ENCODE measurements at regions not wholly inside any gene's neighbourhood (a gene's known extent, or its start where the extent isn't known, plus 50 kb on each side); places are given as distances from the start of the nearest gene placed in this dataset.
A peak's percentile ranks its signal among the peaks of the same experiment; 100 is the strongest.

DNA sequence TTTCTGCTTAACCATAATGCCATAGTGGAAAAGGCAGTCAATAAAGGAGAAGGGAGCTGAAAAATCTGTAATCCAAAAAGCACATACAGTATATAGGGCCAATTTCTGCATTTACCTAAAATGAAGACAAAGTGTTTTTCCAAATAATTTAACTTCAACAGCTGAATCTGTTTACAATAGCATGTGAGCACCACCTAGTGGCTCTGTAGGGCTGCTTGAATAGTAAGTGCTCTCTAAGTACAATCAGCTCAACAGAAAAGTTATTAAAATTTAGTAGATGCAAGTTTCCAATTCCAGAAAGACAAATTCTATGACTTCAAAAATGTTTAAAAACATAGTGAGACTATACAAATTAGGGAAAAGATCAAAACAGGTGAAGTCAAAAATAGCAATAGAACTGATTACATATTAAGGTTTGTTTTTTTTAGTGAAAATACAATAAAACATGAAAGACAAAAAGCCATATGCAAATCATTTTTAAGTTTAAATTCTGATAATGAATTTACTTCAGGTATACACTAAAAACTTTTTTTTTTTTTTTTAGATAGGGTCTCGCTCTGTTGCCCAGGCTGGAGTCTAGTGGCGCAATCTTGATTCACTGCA lies 220.0 kb downstream of the SETD4 start (continued):
- TF ChIP-seq, protein P1, sequence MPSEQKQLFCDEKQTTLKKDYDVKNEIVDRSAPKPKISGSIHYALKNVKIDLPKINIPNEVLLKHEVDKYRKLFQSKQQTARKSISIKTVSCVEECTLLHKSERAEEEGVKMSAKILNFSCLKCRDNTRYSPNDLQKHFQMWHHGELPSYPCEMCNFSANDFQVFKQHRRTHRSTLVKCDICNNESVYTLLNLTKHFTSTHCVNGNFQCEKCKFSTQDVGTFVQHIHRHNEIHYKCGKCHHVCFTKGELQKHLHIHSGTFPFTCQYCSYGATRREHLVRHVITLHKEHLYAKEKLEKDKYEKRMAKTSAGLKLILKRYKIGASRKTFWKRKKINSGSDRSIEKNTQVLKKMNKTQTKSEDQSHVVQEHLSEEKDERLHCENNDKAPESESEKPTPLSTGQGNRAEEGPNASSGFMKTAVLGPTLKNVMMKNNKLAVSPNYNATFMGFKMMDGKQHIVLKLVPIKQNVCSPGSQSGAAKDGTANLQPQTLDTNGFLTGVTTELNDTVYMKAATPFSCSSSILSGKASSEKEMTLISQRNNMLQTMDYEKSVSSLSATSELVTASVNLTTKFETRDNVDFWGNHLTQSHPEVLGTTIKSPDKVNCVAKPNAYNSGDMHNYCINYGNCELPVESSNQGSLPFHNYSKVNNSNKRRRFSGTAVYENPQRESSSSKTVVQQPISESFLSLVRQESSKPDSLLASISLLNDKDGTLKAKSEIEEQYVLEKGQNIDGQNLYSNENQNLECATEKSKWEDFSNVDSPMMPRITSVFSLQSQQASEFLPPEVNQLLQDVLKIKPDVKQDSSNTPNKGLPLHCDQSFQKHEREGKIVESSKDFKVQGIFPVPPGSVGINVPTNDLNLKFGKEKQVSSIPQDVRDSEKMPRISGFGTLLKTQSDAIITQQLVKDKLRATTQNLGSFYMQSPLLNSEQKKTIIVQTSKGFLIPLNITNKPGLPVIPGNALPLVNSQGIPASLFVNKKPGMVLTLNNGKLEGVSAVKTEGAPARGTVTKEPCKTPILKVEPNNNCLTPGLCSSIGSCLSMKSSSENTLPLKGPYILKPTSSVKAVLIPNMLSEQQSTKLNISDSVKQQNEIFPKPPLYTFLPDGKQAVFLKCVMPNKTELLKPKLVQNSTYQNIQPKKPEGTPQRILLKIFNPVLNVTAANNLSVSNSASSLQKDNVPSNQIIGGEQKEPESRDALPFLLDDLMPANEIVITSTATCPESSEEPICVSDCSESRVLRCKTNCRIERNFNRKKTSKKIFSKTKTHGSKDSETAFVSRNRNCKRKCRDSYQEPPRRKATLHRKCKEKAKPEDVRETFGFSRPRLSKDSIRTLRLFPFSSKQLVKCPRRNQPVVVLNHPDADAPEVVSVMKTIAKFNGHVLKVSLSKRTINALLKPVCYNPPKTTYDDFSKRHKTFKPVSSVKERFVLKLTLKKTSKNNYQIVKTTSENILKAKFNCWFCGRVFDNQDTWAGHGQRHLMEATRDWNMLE (tag by site-specific recombination; conservative IDR thresholded peaks at IDR 0.05; ENCODE audit: low read depth): 0 out of 2 replicates have a peak, but pooled peaks have one; percentile 22
- TF ChIP-seq ZNF416 (tag by site-specific recombination; IDR thresholded peaks at IDR 0.05): no peak
- peak; percentile 50 for TF ChIP-seq CTCF (tag by site-specific recombination; IDR thresholded peaks at IDR 0.05)
- no peak for TF ChIP-seq ZNF350 (tag by site-specific recombination; IDR thresholded peaks at IDR 0.05)
- TF ChIP-seq ZNF677 (tag by site-specific recombination; IDR thresholded peaks at IDR 0.05): no peak
- TF ChIP-seq ZNF140 (tag by site-specific recombination; IDR thresholded peaks at IDR 0.05): no peak
- TF ChIP-seq ZFP69B (tag by site-specific recombination; IDR thresholded peaks at IDR 0.05): no peak
- TF ChIP-seq, protein P2, sequence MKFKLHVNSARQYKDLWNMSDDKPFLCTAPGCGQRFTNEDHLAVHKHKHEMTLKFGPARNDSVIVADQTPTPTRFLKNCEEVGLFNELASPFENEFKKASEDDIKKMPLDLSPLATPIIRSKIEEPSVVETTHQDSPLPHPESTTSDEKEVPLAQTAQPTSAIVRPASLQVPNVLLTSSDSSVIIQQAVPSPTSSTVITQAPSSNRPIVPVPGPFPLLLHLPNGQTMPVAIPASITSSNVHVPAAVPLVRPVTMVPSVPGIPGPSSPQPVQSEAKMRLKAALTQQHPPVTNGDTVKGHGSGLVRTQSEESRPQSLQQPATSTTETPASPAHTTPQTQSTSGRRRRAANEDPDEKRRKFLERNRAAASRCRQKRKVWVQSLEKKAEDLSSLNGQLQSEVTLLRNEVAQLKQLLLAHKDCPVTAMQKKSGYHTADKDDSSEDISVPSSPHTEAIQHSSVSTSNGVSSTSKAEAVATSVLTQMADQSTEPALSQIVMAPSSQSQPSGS (tag by site-specific recombination; IDR thresholded peaks at IDR 0.05; ENCODE audit: low read depth): no peak
- TF ChIP-seq, protein P3, sequence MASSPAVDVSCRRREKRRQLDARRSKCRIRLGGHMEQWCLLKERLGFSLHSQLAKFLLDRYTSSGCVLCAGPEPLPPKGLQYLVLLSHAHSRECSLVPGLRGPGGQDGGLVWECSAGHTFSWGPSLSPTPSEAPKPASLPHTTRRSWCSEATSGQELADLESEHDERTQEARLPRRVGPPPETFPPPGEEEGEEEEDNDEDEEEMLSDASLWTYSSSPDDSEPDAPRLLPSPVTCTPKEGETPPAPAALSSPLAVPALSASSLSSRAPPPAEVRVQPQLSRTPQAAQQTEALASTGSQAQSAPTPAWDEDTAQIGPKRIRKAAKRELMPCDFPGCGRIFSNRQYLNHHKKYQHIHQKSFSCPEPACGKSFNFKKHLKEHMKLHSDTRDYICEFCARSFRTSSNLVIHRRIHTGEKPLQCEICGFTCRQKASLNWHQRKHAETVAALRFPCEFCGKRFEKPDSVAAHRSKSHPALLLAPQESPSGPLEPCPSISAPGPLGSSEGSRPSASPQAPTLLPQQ (tag by site-specific recombination; IDR thresholded peaks at IDR 0.05): no peak
- no peak for TF ChIP-seq ZNF791 (tag by site-specific recombination; IDR thresholded peaks at IDR 0.05)
- TF ChIP-seq, protein P4, sequence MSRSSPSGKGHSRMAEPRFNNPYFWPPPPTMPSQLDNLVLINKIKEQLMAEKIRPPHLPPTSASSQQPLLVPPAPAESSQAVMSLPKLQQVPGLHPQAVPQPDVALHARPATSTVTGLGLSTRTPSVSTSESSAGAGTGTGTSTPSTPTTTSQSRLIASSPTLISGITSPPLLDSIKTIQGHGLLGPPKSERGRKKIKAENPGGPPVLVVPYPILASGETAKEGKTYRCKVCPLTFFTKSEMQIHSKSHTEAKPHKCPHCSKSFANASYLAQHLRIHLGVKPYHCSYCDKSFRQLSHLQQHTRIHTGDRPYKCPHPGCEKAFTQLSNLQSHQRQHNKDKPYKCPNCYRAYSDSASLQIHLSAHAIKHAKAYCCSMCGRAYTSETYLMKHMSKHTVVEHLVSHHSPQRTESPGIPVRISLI (tag by site-specific recombination; IDR thresholded peaks at IDR 0.05): no peak
- no peak for TF ChIP-seq ZSCAN30 (tag by site-specific recombination; IDR thresholded peaks at IDR 0.05)
- TF ChIP-seq ZBTB48 (tag by site-specific recombination; IDR thresholded peaks at IDR 0.05): no peak
- no peak for TF ChIP-seq ZNF514 (tag by site-specific recombination; IDR thresholded peaks at IDR 0.05)
- TF ChIP-seq, protein P5, sequence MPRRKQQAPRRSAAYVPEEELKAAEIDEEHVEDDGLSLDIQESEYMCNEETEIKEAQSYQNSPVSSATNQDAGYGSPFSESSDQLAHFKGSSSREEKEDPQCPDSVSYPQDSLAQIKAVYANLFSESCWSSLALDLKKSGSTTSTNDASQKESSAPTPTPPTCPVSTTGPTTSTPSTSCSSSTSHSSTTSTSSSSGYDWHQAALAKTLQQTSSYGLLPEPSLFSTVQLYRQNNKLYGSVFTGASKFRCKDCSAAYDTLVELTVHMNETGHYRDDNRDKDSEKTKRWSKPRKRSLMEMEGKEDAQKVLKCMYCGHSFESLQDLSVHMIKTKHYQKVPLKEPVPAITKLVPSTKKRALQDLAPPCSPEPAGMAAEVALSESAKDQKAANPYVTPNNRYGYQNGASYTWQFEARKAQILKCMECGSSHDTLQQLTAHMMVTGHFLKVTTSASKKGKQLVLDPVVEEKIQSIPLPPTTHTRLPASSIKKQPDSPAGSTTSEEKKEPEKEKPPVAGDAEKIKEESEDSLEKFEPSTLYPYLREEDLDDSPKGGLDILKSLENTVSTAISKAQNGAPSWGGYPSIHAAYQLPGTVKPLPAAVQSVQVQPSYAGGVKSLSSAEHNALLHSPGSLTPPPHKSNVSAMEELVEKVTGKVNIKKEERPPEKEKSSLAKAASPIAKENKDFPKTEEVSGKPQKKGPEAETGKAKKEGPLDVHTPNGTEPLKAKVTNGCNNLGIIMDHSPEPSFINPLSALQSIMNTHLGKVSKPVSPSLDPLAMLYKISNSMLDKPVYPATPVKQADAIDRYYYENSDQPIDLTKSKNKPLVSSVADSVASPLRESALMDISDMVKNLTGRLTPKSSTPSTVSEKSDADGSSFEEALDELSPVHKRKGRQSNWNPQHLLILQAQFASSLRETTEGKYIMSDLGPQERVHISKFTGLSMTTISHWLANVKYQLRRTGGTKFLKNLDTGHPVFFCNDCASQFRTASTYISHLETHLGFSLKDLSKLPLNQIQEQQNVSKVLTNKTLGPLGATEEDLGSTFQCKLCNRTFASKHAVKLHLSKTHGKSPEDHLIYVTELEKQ (tag by site-specific recombination; IDR thresholded peaks at IDR 0.05; ENCODE audit: borderline replicate concordance): no peak
- no peak for TF ChIP-seq ZBTB17 (tag by site-specific recombination; IDR thresholded peaks at IDR 0.05)
- no peak for TF ChIP-seq ZNF529 (tag by site-specific recombination; IDR thresholded peaks at IDR 0.05; ENCODE audit: insufficient replicate concordance)
- TF ChIP-seq ZNF670 (tag by site-specific recombination; IDR thresholded peaks at IDR 0.05; ENCODE audit: low read depth): no peak
- no peak for TF ChIP-seq HOXA7 (CRISPR knock-in tag; IDR thresholded peaks at IDR 0.05; ENCODE audit: borderline replicate concordance)
- TF ChIP-seq ZNF571 (tag by site-specific recombination; IDR thresholded peaks at IDR 0.05): no peak
- no peak for TF ChIP-seq PRDM4 (tag by site-specific recombination; IDR thresholded peaks at IDR 0.05)
- TF ChIP-seq ZNF544 (tag by site-specific recombination; IDR thresholded peaks at IDR 0.05): no peak

Data from HEK293 (cell line).